OCI-LY1 (cell line): ENCODE measurements at regions not wholly inside any gene's neighbourhood (a gene's known extent, or its start where the extent isn't known, plus 50 kb on each side); places are given as distances from the start of the nearest gene placed in this dataset.

Experiments
- CTCF ChIP-seq: fragments of 200-600 bp; sonication (generic), shearing (Covaris generic); IDR thresholded peaks from 2 replicates; pipeline ENCODE4 v1.5.1; 2017; ENCODE audit warnings: mild to moderate bottlenecking, antibody characterized with exemption, low read length, moderate library complexity, mixed read lengths
- EZH2 ChIP-seq: fragments of 200-600 bp; sonication (generic), shearing (Covaris generic); IDR thresholded peaks from 2 replicates; pipeline ENCODE4 v1.8.0; 2017; ENCODE audit warnings: borderline replicate concordance, mixed run types, mild to moderate bottlenecking, antibody characterized with exemption, low read length, moderate library complexity, mixed read lengths

GRCh38 chr18:73163236-73163635 lies 295.4 kb upstream of the NETO1 start:
- TF ChIP-seq CTCF (no peak), EZH2 (no peak)
